GM18907 (cell line): ENCODE measurements at regions not wholly inside any gene's neighbourhood (a gene's known extent, or its start where the extent isn't known, plus 50 kb on each side); places are given as distances from the start of the nearest gene placed in this dataset.
A peak's percentile ranks its signal among the peaks of the same experiment; 100 is the strongest.

Experiments used
- ATAC-seq: cut with Tn5 transposase; IDR thresholded peaks from one replicate; pipeline ENCODE4 v1.9.1; 2021; ENCODE audit warnings: mild to moderate bottlenecking, moderate library complexity; ENCODE audit not compliant: unreplicated experiment

DNA sequence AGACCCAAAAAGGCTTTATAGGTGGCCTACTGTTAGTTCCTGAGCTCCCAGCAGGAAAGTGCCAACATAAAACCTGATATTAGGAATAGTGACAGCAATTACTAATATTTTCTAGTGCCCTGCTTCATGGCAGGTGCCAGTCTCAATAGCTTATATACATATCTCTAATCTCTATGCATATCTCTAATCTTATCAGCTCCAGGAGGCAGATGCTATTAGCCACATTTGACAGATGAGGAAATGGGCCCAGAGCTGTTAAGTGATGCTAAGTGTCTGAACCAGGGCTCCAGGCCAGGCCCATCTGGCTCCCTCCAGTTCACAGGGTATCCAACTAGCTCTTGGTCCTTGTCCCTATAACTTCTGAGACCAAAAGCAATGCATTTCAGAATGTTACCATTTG is 142.5 kb downstream of the CHIC2 start:
- ATAC-seq: no peak

DNA sequence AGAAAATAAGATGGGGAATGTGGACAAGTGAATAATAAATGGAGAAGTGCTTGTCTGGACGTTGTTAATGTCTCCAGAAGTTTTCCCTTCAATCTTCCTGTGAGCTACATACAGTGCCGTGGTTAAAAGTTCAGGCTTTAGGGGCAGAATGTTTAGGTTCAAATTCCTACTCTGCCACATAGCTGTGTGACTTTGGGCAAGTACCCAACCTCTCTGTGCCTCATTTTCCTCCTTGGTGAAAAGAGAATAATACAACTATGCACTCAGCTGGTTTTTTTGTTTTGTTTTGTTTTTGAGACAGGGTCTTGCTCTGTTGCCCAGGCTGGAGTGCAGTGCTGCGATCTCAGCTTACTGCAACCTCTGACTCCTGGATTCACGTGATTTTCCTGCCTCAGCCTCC is 143.5 kb downstream of the CHIC2 start:
- no peak for ATAC-seq

DNA sequence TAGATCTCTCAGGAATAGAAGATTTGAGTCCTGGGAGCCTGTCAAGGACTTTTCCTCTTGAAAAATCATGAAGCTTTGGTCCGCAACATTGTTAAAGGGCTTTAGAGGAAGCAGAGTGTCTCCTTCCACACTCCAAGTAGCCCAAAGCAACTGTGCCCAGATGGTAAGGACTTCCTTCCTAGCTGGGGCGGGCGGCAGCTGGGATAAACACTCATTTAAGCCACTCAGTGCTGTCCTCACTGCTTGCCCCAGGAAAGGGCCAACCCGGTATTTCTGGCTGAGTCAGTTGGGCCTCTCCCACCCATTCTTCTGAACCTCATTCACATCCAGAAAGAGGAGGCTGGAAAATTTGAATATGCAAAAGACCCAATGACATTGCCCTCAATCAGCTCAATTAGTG is 144.3 kb downstream of the CHIC2 start:
- ATAC-seq: no peak

DNA sequence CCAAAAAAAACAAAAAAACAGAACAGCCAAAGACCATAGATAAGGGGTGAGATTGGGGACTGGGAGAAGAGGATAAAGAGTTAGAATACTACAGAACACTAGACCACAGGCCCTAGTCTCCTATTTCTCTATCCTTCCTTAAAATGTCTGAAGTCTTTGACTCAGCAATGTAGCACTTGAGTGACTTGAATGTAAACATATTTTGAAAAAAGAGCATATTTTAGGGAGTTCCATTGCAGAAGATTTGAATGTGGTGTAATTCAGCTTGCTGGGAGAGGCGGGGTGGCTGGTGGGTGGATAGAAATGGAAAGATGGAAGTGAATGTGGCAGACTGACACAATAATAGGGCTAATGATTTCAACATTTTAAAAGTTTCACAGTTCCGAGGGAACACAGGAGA is 144.9 kb downstream of the CHIC2 start:
- ATAC-seq: no peak

DNA sequence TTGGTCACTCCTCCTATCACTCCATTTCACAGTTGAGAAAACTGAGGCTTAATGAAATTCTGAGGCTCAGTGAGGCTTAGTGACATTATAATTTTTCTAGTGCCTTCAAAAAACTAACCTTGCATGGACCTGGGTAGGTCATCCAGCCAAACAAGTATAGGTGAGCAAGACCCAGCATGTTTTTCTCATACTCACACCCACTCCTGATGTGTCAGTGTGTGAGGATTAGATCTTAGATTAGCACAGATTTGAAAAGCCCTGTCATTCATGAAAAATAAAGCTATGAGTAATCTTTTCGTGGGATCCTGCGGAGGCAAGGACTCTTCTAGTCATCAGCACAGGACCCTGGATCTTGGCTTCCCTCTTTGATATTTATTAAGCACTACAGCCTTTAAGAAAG is 146.7 kb downstream of the CHIC2 start:
- ATAC-seq: no peak

DNA sequence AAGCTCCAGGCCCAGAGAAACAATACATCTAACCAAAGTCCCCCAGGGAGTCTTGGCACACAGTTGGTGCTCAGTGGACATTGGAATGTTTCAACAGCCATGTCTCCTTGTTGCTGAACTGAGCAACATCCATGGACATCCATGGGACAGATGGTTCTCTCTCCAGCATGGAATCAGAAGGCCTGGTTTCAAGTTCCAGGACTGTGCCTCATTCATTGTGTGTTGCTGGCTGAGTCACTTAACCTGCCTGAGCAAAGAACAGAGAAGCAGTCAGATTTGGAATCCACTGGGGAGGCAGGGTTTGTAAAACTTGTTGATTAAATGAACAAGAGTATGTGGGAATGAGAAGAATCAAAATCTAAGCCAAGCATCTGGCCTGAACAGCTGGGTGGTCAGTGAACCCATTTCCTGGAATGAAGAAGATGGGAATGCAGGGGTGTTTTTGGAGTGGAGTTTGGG is 147.9 kb downstream of the CHIC2 start:
- ATAC-seq: no peak

DNA sequence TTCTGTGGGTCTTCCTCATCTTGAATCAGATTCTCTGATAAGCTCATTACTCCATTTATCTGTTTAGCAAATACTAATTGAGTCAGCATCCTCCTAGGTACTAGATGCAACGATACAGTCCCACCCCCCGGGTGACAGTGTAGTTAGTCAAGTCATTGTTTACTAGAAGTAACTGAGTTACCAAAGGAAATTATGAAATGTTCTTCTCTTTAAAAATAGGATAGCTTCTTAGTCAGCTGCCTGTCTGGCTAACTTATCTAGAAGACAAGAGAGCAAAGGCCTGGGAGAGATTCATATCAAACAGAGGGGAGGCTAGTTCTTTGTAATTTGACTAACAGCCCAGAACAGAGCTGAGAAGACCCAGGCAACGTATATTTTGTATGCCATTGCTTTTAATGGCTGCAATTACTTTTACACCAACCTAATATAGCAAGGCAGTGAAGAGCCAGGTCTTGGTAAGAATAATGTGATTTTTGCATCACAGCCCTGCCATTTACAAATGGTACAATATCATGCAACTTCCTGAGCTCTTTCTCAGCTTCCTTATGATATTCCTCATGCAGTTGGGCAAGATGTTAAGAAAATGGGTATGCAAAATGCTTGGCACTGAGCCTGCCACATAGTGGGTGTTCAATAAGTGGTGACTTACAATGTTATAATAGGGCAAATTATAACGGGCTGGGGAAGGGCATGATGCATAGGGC is 149.9 kb downstream of the CHIC2 start:
- ATAC-seq: no peak

DNA sequence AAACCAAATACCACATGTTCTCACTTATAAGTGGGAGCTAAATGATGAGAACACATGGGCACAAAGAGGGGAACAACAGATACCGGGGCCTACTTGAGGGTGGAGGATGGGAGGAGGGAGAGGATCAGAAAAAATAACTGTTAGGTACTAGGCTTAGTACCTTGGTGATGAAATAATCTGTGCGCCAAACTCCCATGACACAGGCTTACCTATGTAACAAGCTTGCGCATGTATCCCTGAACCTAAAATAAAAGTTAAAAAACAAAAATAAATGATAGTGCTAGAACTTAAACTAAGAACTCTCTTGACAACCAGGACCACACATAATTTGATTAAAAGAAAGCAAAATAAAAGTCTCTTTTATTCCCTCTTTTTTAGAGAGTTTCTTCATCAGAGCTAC is 150.6 kb downstream of the CHIC2 start:
- ATAC-seq: no peak

DNA sequence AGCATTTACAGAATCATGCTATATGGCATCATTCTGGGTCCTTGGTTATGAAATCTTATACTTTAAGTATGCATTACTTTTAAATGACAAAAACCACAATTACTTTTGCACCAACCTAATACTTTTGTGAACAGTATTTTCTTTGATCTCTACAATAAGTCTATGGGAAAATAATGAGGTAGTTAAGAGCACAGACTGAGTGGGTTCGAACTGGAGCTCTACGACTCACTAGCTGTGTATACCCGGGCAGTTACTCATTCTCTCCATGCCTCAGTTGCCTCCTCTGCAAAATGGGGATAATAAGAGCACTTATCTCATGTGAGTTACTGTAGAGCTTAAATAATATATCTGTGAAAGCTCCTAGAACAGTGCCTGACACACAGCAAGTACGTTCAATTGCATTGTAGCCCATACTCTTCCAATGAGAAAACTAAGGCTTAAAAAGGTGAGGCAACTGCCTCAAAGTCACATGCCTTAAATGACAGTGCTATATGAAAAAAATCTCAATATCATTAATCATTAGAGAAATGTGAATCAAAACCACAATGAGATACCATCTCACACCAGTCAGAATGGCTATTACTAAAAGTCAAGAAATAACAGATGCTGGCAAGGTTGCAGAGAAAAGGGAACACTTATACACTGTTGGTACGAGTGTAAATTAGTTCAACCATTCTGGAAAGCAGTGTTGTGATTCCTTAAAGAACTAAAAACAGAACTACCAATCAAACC is 151.5 kb downstream of the CHIC2 start:
- no peak for ATAC-seq

DNA sequence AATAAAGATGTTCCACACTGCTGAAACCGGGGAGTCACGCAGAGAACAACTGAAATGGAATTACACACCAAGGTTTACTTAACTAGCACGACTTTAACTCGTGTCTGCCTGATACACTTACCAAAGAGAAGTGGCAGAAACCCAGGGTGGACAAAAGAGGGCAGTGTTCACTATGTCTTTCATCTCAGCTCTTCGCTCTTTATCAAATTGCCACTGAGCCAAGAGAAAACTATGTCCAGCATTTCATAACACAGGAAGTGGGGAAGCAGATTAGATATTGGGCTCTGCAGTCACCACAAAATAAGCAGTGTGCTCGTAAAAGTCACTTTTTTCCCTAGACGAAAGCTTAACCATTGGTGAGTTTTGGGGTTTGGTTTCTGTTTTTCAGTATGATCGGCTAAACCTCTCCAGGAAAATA is 155.7 kb downstream of the CHIC2 start:
- ATAC-seq: peak; percentile 65

DNA sequence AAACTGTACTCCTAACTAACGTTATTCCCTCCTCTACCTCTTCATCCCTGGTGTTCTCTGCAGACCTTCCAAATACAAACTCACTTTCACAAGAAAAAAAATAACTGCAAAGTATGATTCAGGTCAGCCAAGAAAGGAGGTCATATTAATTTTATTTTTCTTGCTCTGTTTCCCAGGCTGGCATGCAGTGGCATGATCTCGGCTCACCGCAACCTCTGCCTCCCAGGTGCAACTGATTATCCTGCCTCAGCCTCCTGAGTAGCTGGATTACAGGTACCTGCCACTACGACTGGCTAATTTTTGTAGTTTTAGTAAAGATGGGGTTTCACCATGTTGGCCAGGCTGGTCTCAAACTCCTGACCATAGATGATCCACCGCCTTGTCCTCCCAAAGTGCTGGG is 156.6 kb downstream of the CHIC2 start:
- no peak for ATAC-seq

DNA sequence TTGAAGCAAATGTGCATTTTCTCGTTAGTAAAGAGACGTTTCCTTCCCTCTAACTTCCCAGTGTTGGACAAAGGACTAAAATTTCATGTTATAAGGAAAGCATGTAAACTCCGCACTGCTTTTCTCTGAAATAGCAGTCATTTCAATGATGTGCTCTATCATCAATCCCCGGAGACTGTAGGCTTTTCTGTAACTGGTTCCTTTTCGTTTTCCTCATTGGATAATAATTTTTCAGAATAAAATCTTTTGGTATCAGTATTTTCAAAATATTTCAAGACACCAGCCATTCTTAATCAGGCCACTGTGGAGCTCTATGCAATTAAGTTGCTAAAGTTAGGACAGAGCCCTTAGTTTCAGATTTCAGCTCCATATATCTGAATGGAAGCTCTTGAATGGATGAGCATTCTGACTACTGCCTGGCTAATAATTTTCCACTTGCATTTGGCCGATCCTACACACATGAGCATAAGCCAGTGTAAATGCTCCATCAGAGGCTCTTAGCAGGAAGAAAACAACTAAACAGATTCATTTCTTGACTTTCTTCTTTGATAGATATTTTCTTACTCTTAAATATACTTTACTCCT is 157.7 kb downstream of the CHIC2 start:
- ATAC-seq: no peak

DNA sequence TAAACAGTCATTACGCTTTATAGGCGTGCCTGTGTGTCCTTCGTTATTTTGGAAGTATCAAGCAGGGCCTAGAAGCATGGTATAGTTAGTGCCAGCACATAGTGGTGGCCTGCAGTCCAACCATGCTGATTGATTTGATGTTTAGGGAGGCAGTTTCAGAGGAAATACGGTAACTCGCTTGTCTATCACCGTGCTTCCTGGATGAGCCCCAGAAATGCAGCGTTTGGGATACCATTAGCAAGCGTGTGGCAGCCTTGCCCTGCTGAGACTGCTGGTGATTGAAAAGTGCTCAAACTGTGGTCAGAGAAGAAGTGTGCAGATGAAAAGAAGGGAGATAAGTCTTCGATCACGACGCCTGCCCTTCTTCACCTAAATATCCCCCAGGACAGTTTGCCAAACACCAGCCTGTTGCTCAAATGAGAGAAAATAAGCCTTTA is 158.4 kb downstream of the CHIC2 start:
- ATAC-seq: peak; percentile 62

DNA sequence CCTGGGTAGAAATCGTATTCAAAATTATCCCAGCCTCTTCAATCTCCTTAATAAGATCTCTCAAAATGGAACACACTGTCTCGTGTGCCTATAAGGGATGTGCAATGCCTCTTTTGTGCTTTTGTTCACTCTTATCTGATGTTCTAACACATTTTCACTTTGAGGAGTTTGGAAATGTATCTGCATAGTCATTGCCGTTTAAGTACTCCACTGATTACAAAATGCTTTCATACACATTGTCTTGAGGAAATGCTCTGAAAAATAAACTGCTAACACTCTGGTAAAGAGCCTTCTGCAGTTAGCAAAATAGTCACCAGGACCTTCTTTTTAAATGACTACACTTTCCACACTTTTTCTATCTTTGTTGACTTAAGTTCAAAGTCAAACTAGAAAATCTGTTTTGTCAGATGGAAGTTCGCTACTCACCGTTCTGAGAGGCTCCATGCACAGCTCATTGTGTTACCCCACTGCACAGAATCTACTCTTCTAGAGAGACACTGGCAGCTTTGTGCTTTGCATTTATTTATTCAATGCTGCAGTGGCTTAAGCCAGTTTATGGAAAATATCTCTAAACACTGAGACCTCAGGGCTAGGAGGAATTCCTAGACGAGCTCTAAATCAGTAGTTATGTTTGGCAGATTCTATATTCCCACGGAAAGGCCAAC is 159.0 kb downstream of the CHIC2 start:
- ATAC-seq: no peak

DNA sequence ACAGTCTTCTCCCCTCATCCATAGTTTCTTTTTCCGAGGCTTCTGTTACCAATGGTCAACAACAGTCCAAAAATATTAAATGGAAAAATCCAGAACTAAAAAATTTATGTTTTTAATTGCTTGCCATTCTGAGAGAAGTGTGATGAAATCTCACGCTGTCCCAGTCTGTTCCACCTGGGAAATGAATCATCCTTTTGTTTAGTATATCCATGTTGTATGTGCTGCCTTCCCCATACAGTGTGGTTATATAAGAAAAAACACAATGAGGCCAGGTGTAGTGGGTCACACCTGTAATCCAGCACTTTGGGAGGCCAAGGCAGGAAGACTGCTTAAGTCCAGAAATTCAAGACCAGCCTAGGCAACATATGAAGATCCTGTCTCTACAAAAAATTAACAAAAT is 161.6 kb downstream of the CHIC2 start:
- no peak for ATAC-seq

DNA sequence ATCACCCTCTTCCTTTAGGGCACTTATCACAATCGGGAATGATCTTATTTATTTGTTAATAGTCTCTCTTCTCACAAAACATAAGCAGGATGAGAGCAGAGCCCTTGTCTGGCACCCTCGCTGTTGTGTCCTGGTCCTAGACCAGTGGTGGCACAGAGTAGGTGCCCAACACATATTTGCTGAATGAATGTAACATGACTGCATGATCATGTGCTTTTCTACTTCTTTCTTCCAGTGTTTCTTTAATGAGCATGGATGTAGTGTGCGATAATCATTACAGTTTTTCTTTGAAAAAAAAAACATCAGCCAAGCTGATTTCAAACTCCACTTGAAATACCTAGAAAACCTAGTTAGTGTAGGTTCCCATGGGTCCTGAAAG is 164.1 kb downstream of the CHIC2 start:
- ATAC-seq: no peak

DNA sequence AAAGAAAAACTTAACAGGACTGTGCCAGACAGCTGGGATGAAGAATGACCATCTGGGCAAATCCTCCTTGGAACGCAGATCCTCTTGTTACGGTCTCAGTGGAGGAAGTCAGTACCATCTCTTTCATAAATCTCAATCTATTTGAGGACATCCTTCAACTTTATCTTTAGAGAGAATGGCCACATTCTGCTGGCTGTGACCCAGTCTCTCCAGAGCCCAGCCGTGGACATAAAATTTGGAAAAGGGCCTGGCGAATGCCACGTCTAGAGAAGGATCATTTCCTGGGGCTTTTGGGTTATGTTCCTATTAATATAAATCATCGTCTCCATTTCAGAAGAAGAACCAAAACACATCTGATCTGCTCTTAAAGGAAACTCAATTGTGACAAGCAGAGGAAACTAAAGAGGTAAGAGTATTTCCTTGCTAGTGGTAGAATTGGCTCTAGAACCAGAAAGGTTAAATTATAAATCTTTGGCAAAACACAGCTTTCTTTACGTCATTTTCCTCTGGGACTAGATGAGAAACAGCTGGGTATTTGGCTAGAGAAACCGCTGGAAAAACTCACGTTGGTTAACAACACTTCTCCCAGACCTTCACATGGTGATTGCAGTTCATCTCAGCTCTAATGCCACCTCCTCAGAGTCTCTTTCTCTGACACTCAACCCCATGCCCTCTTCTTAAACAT is 164.7 kb downstream of the CHIC2 start:
- ATAC-seq: no peak

DNA sequence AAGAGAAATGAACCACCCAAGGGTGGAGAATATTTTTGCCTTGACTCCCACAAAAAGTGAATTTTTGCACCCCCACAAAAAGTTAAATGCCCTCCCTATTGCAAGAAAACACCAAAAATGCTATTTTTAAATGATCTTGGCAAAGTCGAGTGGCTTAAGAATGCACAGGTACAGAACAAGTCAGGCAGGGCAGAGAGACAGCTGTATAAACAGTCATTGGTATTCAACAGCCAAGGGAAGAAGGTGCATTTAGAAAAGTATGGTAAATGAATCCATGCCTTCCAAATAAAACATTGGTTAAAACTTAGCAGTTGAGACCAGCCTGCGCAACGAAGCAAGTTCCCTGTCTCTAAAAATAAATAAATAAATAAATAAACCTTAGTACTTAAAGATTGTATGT is 169.3 kb downstream of the CHIC2 start:
- no peak for ATAC-seq

DNA sequence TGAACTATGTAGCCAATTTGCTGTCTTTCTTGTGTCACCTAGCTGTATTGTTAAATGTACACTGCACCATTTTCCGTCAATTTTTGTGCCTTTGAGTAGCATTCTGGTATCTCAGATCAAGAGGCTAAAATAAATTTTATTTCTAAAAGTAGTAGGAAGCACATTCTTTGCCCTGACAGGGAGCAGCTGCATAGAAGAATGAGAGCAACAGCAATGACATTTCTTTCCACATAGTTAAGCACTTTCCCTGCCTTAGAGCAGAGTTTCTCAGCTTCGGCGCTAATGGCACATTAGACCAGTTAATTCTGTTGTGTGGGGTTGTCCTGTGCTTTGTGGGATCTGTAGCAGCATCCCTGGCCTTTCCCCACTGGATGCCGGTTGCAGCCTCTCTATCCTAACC is 173.9 kb downstream of the CHIC2 start:
- no peak for ATAC-seq

DNA sequence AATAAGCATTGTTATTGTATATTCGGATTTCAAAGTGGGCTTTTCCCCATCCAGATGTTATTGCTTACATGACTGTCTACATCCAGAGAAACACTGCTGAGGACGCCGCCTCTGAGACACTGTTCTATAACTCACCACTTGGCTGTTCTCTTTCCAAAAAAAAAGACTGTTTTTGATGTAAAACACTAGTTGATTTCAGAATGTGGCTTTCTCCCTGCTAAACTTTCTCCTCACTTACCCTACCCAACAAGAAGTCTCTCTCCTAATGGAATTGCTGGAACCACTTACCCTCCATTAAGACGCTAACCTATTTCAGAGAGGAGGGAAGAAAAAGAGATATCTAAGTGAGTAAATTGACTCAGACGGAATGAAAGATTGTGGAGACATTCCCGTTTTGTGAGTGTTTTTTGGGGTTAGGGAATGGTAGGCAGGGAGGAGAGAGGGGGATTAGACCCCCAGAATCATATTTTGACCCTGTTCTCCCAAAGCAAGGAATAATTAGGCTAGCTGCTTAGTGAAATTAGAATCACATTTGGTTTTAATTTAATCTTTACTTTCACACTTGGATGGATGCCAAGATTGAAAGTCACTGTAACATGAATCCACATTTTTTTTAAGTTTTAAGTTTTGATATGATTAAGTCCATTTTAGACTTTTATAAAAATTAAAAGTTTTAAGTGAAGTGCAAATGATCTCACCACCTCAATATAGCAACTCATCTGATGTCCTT is 174.9 kb downstream of the CHIC2 start:
- no peak for ATAC-seq
